A673 (cell line): ENCODE measurements at regions not wholly inside any gene's neighbourhood (a gene's known extent, or its start where the extent isn't known, plus 50 kb on each side); places are given as distances from the start of the nearest gene placed in this dataset.

Experiments
- BruUV-seq: library from RNA; stranded (reverse); fragments of 400-500 nt; replicated peaks from 2 replicates; lab custom pipeline; 2021; lab: Mats Ljungman, UMichigan
- CTCF ChIA-PET: fragments of 300-600 bp; sonication (Branson Sonifier 250); formaldehyde crosslinking; loops from one replicate; lab custom pipeline; 2022; ENCODE audit warnings: antibody characterized with exemption; lab: Charles Lee
- POLR2A ChIA-PET: fragments of 300-600 bp; sonication (Branson Sonifier 250); formaldehyde crosslinking; loops from one replicate; lab custom pipeline; 2022; ENCODE audit warnings: antibody characterized with exemption; ENCODE audit not compliant: low non-redundant PET; lab: Charles Lee
- DNase-seq: peaks from one replicate; pipeline ENCODE4 v3.0.0-alpha.2; 2015; ENCODE audit warnings: low spot score
- H3K27ac ChIP-seq: fragments of 200-600 bp; sonication (generic); 2 replicates; pipeline ENCODE4 v1.5.1; 2016; ENCODE audit warnings: mixed run types, low read depth, mild to moderate bottlenecking, mixed read lengths, antibody characterized with exemption, low read length; ENCODE audit not compliant: poor library complexity, severe bottlenecking
- H3K27me3 ChIP-seq: fragments of 200-600 bp; sonication (generic); replicated peaks from 2 replicates; pipeline ENCODE4 v1.6.1; 2017; ENCODE audit warnings: mixed run types, low read depth, mild to moderate bottlenecking, mixed read lengths, antibody characterized with exemption, low read length; ENCODE audit not compliant: insufficient read depth, poor library complexity
- H3K36me3 ChIP-seq: fragments of 200-600 bp; sonication (generic); 2 replicates; pipeline ENCODE4 v1.6.1; 2016; ENCODE audit warnings: mixed run types, mild to moderate bottlenecking, mixed read lengths, antibody characterized with exemption, low read length; ENCODE audit not compliant: insufficient read depth, poor library complexity, severe bottlenecking
- H3K4me1 ChIP-seq: fragments of 200-600 bp; sonication (generic); 2 replicates; pipeline ENCODE4 v1.6.1; 2017; ENCODE audit warnings: mixed run types, mild to moderate bottlenecking, mixed read lengths, antibody characterized with exemption, low read length; ENCODE audit not compliant: insufficient read depth, poor library complexity, severe bottlenecking
- H3K4me3 ChIP-seq: fragments of 200-600 bp; sonication (generic); 2 replicates; pipeline ENCODE4 v1.5.1; 2016; ENCODE audit warnings: low read depth, mixed run types, mild to moderate bottlenecking, mixed read lengths, low read length; ENCODE audit not compliant: poor library complexity, severe bottlenecking
- H3K9me3 ChIP-seq: fragments of 200-600 bp; sonication (generic); 2 replicates; pipeline ENCODE4 v1.6.1; 2016; ENCODE audit warnings: mixed run types, low read depth, mild to moderate bottlenecking, mixed read lengths, antibody characterized with exemption, low read length; ENCODE audit not compliant: poor library complexity, severe bottlenecking
- EZH2 ChIP-seq: fragments of 200-600 bp; sonication (generic); IDR thresholded peaks from 2 replicates; pipeline ENCODE4 v1.6.1; 2017; ENCODE audit warnings: borderline replicate concordance, low read depth, mild to moderate bottlenecking, mixed read lengths, antibody characterized with exemption, low read length; ENCODE audit not compliant: poor library complexity, severe bottlenecking
- intact Hi-C: fragments of 100-400 bp; cut with micrococcal nuclease; formaldehyde crosslinking; loops from one replicate; pipeline ENCODE4 v1.10.0; 2022; ENCODE audit not compliant: unreplicated experiment
- TF ChIP-seq, protein P1 (sequence below): fragments of 300-800, 200-600 bp; sonication (generic); conservative IDR thresholded peaks from 2 replicates; pipeline ENCODE4 v1.5.1; 2017; ENCODE audit warnings: low read depth, mild to moderate bottlenecking, antibody characterized with exemption, low read length, moderate library complexity, mixed read lengths

DNA sequence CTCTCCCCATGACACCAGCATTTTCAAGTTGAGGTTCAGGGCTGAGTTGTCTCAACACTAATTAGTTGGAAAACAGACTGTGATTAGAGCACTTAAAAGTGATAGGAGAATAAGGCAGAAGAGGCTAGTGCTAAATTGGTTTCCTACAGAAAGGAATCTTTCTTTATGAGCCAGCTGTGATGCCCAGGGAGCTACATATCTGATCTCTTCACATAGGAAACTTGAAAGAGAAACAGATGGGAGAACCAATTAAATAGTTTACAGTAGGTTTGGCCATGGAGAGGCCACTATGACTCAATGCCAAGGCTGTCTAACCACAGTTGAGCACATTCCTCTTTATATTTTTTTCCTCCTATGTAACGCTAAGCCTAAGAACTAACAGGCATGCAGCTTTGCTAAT is 418.3 kb upstream of the CYRIA start:
- DNase-seq, result peak; percentile 1
- Histone ChIP-seq H3K27me3 (no peaks in the 10 kb centered on the region), H3K4me1 (no peaks in the 10 kb centered on the region), H3K27ac (no peak overlapping the region), H3K4me3 (no peak overlapping the region), H3K9me3 (no peaks in the 10 kb centered on the region), H3K36me3 (no peaks in the 10 kb centered on the region)
- BruUV-seq, result no TSS peak
- intact Hi-C loops, result no loop called here
- no peak for TF ChIP-seq EZH2
- TF ChIP-seq, protein P1, sequence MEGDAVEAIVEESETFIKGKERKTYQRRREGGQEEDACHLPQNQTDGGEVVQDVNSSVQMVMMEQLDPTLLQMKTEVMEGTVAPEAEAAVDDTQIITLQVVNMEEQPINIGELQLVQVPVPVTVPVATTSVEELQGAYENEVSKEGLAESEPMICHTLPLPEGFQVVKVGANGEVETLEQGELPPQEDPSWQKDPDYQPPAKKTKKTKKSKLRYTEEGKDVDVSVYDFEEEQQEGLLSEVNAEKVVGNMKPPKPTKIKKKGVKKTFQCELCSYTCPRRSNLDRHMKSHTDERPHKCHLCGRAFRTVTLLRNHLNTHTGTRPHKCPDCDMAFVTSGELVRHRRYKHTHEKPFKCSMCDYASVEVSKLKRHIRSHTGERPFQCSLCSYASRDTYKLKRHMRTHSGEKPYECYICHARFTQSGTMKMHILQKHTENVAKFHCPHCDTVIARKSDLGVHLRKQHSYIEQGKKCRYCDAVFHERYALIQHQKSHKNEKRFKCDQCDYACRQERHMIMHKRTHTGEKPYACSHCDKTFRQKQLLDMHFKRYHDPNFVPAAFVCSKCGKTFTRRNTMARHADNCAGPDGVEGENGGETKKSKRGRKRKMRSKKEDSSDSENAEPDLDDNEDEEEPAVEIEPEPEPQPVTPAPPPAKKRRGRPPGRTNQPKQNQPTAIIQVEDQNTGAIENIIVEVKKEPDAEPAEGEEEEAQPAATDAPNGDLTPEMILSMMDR, result no peak
- POLR2A ChIA-PET, result no interaction called here
- CTCF ChIA-PET, result no interaction called here

DNA sequence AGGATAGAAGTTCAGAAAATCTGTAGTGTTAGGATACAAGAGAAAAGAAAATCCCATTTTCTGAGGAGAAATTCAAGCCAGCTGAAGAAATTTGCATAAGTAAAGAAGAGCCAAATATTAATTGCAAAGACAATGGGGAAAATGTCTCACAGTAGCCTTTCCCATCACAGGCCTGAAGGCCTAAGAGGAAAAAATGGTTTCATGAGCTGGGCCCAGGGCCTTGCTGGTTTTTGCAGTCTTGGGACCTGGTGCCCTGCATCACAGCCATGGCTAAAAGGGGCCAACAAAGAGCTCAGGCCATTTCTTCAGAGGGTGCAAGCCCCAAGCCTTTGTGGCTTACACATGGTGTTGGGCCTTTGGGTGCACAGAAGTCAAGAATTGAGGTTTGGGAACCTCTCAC is 413.6 kb upstream of the CYRIA start:
- intact Hi-C loops, result no loop called here
- no peaks in the 10 kb centered on the region for H3K36me3 ChIP-seq
- TF ChIP-seq, protein P1, result no peak
- TF ChIP-seq EZH2, result no peak
- ChIA-PET CTCF (no interaction called here), POLR2A (no interaction called here)
- H3K27ac ChIP-seq, result no peak overlapping the region
- H3K4me1 ChIP-seq, result no peaks in the 10 kb centered on the region
- BruUV-seq, result no TSS peak
- no peak for DNase-seq
- no peaks in the 10 kb centered on the region for H3K9me3 ChIP-seq
- H3K4me3 ChIP-seq, result no peak overlapping the region
- H3K27me3 ChIP-seq, result no peaks in the 10 kb centered on the region

DNA sequence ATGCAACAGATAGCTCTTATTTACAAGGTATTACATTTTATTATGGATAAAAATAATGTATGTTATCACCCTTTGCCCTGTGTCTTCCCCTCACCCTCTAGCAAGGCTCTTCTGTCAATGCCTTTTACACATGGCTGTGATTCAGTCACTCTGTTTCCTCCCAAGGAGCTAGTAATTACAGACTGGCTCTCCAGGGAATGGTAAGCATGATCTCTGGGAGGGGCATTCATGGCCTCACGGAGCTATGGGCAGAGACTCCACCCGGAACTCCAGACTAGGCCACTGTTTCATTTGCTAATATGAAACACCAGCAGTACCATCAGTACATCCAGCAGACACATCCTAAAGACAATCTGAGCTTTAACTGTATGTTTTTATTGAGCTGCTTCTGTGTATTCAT is 410.9 kb upstream of the CYRIA start:
- intact Hi-C loops, result no loop called here
- no TSS peak for BruUV-seq
- DNase-seq, result peak; percentile 12
- Histone ChIP-seq H3K4me1 (no peaks in the 10 kb centered on the region), H3K36me3 (no peaks in the 10 kb centered on the region), H3K9me3 (no peaks in the 10 kb centered on the region), H3K27me3 (no peaks in the 10 kb centered on the region), H3K27ac (no peak overlapping the region), H3K4me3 (no peak overlapping the region)
- TF ChIP-seq, protein P1, result no peak
- TF ChIP-seq EZH2, result no peak
- ChIA-PET CTCF (no interaction called here), POLR2A (no interaction called here)
